Mesodermal cell (in vitro differentiated cells): ENCODE measurements at regions not wholly inside any gene's neighbourhood (a gene's known extent, or its start where the extent isn't known, plus 50 kb on each side); places are given as distances from the start of the nearest gene placed in this dataset.

ENCODE experiments used
- H3K27ac ChIP-seq: 2 replicates; pipeline ENCODE4 v1.7.0; 2013; ENCODE audit warnings: mild to moderate bottlenecking, low read depth, low read length, moderate library complexity; ENCODE audit not compliant: severe bottlenecking
- H3K36me3 ChIP-seq: 2 replicates; pipeline ENCODE4 v1.7.1; 2013; ENCODE audit warnings: mild to moderate bottlenecking, low read length, moderate library complexity; ENCODE audit not compliant: control insufficient read depth, insufficient read depth
- H3K4me1 ChIP-seq: one replicate; pipeline ENCODE4 v1.7.1; 2013; ENCODE audit warnings: mild to moderate bottlenecking, low read length; ENCODE audit not compliant: insufficient read depth, control insufficient read depth, poor library complexity, severe bottlenecking
- H3K4me3 ChIP-seq: 2 replicates; pipeline ENCODE4 v1.7.0; 2013; ENCODE audit warnings: low read length, control low read depth, mild to moderate bottlenecking; ENCODE audit not compliant: insufficient read depth, poor library complexity, severe bottlenecking; ENCODE audit errors: extremely low read depth
- H3K9me3 ChIP-seq: 2 replicates; pipeline ENCODE4 v1.7.1; 2013; ENCODE audit warnings: mild to moderate bottlenecking, low read length, moderate library complexity; ENCODE audit not compliant: control insufficient read depth
- WGBS, 2 experiments: methylation state at CpG; one replicate each; pipeline ENCODE4 v1.1.5; 2013; ENCODE audit warnings: missing lambda C conversion rate in 2 of 2; ENCODE audit not compliant: insufficient coverage in 2 of 2; 5-methylcytosine and 5-hydroxymethylcytosine counted together

GRCh38 chrX:131778269-131779218 is 234.7 kb downstream of the OR13H1 start:
- no peaks in the 10 kb centered on the region for H3K4me1 ChIP-seq
- no peaks in the 10 kb centered on the region for H3K9me3 ChIP-seq
- H3K4me3 ChIP-seq, result no peak overlapping the region
- H3K27ac ChIP-seq, result no peak overlapping the region
- WGBS, 2 experiments, result 95 to 100% methylated on average over 6 to 15 of the region's 18 CpGs
- peaks cover 32% of the 10 kb centered on the region for H3K36me3 ChIP-seq

DNA sequence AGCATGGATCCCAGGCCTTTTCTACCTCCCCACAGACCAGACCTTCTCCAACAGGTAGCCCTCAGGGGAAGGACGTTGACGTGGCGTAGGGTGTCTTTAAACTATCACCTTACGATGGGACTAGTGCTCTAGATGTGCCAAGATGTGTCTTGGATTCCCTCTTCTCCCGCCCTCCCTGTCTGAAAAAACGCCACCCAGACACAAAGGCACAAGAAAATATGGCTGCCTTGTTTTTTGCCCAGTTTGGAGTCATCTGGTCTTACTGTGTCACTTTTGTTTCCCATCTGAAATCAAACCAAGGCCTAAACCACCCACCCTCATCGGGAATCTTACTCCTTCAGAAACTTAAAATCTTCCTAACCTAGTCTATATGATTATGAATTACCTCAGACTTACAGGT is 235.4 kb downstream of the OR13H1 start:
- Histone ChIP-seq H3K36me3 (peaks cover 36% of the 10 kb centered on the region), H3K4me1 (no peaks in the 10 kb centered on the region), H3K4me3 (no peak overlapping the region), H3K9me3 (no peaks in the 10 kb centered on the region), H3K27ac (no peak overlapping the region)
- 90 to 94% methylated on average over 3 to 6 of the region's 7 CpGs for WGBS, 2 experiments

- Histone ChIP-seq H3K27ac (no peak overlapping the region), H3K36me3 (peaks cover 39% of the 10 kb centered on the region), H3K9me3 (no peaks in the 10 kb centered on the region), H3K4me1 (no peaks in the 10 kb centered on the region), H3K4me3 (no peak overlapping the region)
- WGBS, 2 experiments, result 100% methylated on average over 1 of the region's 4 CpGs; no CpG with 5 or more reads in 1 of the 2 experiments
Observed at GRCh38 chrX:131779741-131780140, 235.9 kb downstream of the OR13H1 start.

GRCh38 chrX:131782646-131783045 is 238.8 kb downstream of the OR13H1 start:
- H3K27ac ChIP-seq, result no peak overlapping the region
- H3K4me1 ChIP-seq, result no peaks in the 10 kb centered on the region
- no peaks in the 10 kb centered on the region for H3K9me3 ChIP-seq
- 80 to 100% methylated on average over 1 of the region's 1 CpG for WGBS, 2 experiments
- H3K4me3 ChIP-seq, result no peak overlapping the region
- H3K36me3 ChIP-seq, result peaks cover 34% of the 10 kb centered on the region

DNA sequence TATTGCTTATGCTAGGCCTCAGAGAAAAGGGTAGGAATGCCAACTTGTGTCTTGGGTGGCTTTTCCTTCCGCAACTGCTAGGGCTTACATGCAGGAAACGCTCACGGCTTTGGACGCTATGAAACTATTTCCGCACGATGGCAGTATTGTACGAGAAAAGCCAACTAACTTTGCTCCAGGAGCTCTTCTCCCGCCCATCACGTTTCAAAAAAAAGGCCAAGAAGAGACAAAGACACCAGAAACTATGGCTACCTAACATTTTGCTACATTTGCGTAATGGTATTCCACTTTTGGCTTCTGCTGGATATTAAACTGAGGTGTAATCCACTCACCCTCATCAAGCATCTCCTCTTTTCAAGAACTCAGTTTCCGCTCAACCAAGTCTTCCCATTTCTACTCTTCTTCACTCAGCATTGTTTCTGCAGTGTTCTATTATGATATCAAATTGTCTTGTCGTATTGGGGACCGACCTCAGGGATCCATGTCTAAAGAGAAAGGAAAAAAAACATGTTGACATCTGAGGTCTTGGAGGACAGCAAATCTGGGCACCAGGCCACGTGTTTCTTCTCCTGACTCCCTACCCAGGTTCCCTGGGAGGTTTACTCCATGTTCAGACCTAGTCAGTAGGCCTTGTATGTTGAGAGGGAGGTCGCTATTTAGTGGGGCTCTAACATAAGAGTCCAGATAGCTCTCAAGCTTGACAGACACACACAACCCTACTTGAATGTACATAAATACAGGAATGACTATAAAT is 239.4 kb upstream of the STK26 start:
- H3K36me3 ChIP-seq, result peaks cover 31% of the 10 kb centered on the region
- 94 to 95% methylated on average over 7 to 8 of the region's 15 CpGs for WGBS, 2 experiments
- H3K9me3 ChIP-seq, result no peaks in the 10 kb centered on the region
- H3K27ac ChIP-seq, result no peak overlapping the region
- no peaks in the 10 kb centered on the region for H3K4me1 ChIP-seq
- H3K4me3 ChIP-seq, result no peak overlapping the region

GRCh38 chrX:131789664-131790063 is 233.4 kb upstream of the STK26 start:
- Histone ChIP-seq H3K4me1 (no peaks in the 10 kb centered on the region), H3K4me3 (no peak overlapping the region), H3K36me3 (peaks cover 39% of the 10 kb centered on the region), H3K9me3 (no peaks in the 10 kb centered on the region), H3K27ac (no peak overlapping the region)
- WGBS, 2 experiments, result 86% methylated on average over 1 of the region's 2 CpGs; no CpG with 5 or more reads in 1 of the 2 experiments

- H3K9me3 ChIP-seq, result no peaks in the 10 kb centered on the region
- no peak overlapping the region for H3K27ac ChIP-seq
- no peaks in the 10 kb centered on the region for H3K4me1 ChIP-seq
- no peak overlapping the region for H3K4me3 ChIP-seq
- peaks cover 47% of the 10 kb centered on the region for H3K36me3 ChIP-seq
- WGBS, 2 experiments, result 95 to 100% methylated on average over 1 to 4 of the region's 9 CpGs
Observed at GRCh38 chrX:131791608-131792355, 231.3 kb upstream of the STK26 start.

DNA sequence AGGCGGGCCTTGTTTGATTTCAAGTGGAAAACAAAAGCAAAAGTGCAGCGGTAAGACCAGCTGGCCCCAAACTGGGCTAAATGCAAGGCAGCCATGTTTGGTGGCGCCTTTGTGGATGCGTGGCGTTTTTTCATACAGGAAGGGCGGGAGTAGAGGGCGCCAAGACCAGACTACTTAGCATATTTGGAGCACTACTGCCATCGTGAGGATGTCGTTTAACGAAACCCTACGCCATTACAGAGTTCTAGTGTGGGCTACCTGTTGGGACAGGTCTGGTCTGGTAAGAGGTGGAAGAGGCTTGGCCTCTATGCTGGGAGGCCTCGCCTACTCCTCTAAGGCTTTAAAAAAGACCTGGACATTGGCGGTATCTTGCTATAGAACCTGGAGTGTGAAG is 230.7 kb upstream of the STK26 start:
- Histone ChIP-seq H3K4me1 (no peaks in the 10 kb centered on the region), H3K9me3 (no peaks in the 10 kb centered on the region), H3K4me3 (no peak overlapping the region), H3K27ac (no peak overlapping the region), H3K36me3 (peaks cover 47% of the 10 kb centered on the region)
- 90 to 97% methylated on average over 8 to 12 of the region's 13 CpGs for WGBS, 2 experiments

- H3K4me3 ChIP-seq, result no peak overlapping the region
- 91 to 95% methylated on average over 4 to 11 of the region's 15 CpGs for WGBS, 2 experiments
Observed at GRCh38 chrX:131792789-131793462, 230.2 kb upstream of the STK26 start.

More at GRCh38 chrX:131792789-131793462, 230.2 kb upstream of the STK26 start:
- Histone ChIP-seq H3K36me3 (peaks cover 47% of the 10 kb centered on the region), H3K9me3 (no peaks in the 10 kb centered on the region), H3K4me1 (no peaks in the 10 kb centered on the region), H3K27ac (no peak overlapping the region)
